ENCODE measurements at regions not wholly inside any gene's neighbourhood (a gene's known extent, or its start where the extent isn't known, plus 50 kb on each side); places are given as distances from the start of the nearest gene placed in this dataset.

- Histone ChIP-seq H3K27me3 (ENCODE audit: low read depth) (no peaks in the 10 kb centered on the region), H3K4me1 (peaks cover 4% of the 10 kb centered on the region), H3K9me3 (replicated peaks) (no peaks in the 10 kb centered on the region), H3K27ac (replicated peaks) (peak overlapping the region; percentile 46), H3K36me3 (no peaks in the 10 kb centered on the region), H3K4me3 (no peak overlapping the region)
- no peak for TF ChIP-seq CTCF (IDR thresholded peaks at IDR 0.05; ENCODE audit: borderline replicate concordance)
- intact Hi-C loops (cut with micrococcal nuclease): no loop called here
- DNase-seq: no peak
These were observed 192.1 kb downstream of the ERCC6L2 start for GRCh38 chr9:96067600-96067999.

- intact Hi-C loops (cut with micrococcal nuclease): no loop called here
- peak overlapping the region; percentile 46 for H3K27ac ChIP-seq (replicated peaks)
- no peak for TF ChIP-seq CTCF (IDR thresholded peaks at IDR 0.05; ENCODE audit: borderline replicate concordance)
- peaks cover 4% of the 10 kb centered on the region for H3K4me1 ChIP-seq
- H3K27me3 ChIP-seq (ENCODE audit: low read depth): no peaks in the 10 kb centered on the region
- no peak overlapping the region for H3K4me3 ChIP-seq
- no peaks in the 10 kb centered on the region for H3K9me3 ChIP-seq (replicated peaks)
- peak; percentile 45 for DNase-seq
- H3K36me3 ChIP-seq: no peaks in the 10 kb centered on the region
These were observed 191.5 kb downstream of the ERCC6L2 start for GRCh38 chr9:96067004-96067403.

GRCh38 chr9:96065482-96066251, 190.2 kb downstream of the ERCC6L2 start:
- H3K27me3 ChIP-seq (ENCODE audit: low read depth): no peaks in the 10 kb centered on the region
- intact Hi-C loops (cut with micrococcal nuclease): no loop called here
- H3K36me3 ChIP-seq: no peaks in the 10 kb centered on the region
- H3K9me3 ChIP-seq (replicated peaks): no peaks in the 10 kb centered on the region
- peaks cover 4% of the 10 kb centered on the region for H3K4me1 ChIP-seq
- DNase-seq: no peak
- TF ChIP-seq CTCF (IDR thresholded peaks at IDR 0.05; ENCODE audit: borderline replicate concordance): no peak
- no peak overlapping the region for H3K27ac ChIP-seq (replicated peaks)
- no peak overlapping the region for H3K4me3 ChIP-seq

- no peak for TF ChIP-seq CTCF (IDR thresholded peaks at IDR 0.05; ENCODE audit: borderline replicate concordance)
- intact Hi-C loops (cut with micrococcal nuclease): no loop called here
- no peak overlapping the region for H3K27ac ChIP-seq (replicated peaks)
These were observed 189.5 kb downstream of the ERCC6L2 start for GRCh38 chr9:96064826-96065481.

GRCh38 chr9:96062854-96063253, 187.4 kb downstream of the ERCC6L2 start:
- Histone ChIP-seq H3K4me1 (peaks cover 4% of the 10 kb centered on the region), H3K27me3 (ENCODE audit: low read depth) (no peaks in the 10 kb centered on the region), H3K36me3 (no peaks in the 10 kb centered on the region), H3K9me3 (replicated peaks) (no peaks in the 10 kb centered on the region), H3K27ac (replicated peaks) (no peak overlapping the region), H3K4me3 (no peak overlapping the region)
- no peak for DNase-seq
- intact Hi-C loops (cut with micrococcal nuclease): no loop called here
- TF ChIP-seq CTCF (IDR thresholded peaks at IDR 0.05; ENCODE audit: borderline replicate concordance): no peak

More at GRCh38 chr9:96064826-96065481, 189.5 kb downstream of the ERCC6L2 start:
- no peaks in the 10 kb centered on the region for H3K36me3 ChIP-seq
- peaks cover 4% of the 10 kb centered on the region for H3K4me1 ChIP-seq
- H3K9me3 ChIP-seq (replicated peaks): no peaks in the 10 kb centered on the region
- no peak overlapping the region for H3K4me3 ChIP-seq
- no peaks in the 10 kb centered on the region for H3K27me3 ChIP-seq (ENCODE audit: low read depth)
- no peak for DNase-seq

All from left ventricle myocardium inferior (tissue), 1 donor.